Lower leg skin (tissue), 4 donors: ENCODE measurements at regions not wholly inside any gene's neighbourhood (a gene's known extent, or its start where the extent isn't known, plus 50 kb on each side); places are given as distances from the start of the nearest gene placed in this dataset.

Experiments
- DNase-seq, 2 donors: peaks; one replicate each; pipeline ENCODE4 v3.0.0-alpha.2; 2019; ENCODE audit warnings: low spot score in 2 of 2
- H3K4me3 ChIP-seq: fragments of 200-600 bp; sonication (generic); 2 replicates; pipeline ENCODE4 v1.5.1; 2017; ENCODE audit warnings: mild to moderate bottlenecking, low read depth; ENCODE audit not compliant: poor library complexity, severe bottlenecking
- POLR2A ChIP-seq, 2 donors: fragments of 450-650 bp; IDR thresholded peaks; one replicate each; pipeline ENCODE4 v1.6.1; 2016 to 2017; ENCODE audit warnings: antibody characterized with exemption in 2 of 2, mild to moderate bottlenecking in 1 of 2, moderate library complexity in 1 of 2
- WGBS, 2 donors: methylation state at CpG; one replicate each; pipeline ENCODE4 v1.1.5; 2018; 5-methylcytosine and 5-hydroxymethylcytosine counted together
- intact Hi-C: fragments of 100-400 bp; cut with DNase I; formaldehyde crosslinking; loops from one replicate; pipeline ENCODE4 v1.15.0; 2023; ENCODE audit warnings: low total_unique reads
- TF ChIP-seq, protein P1 (sequence below), 3 donors: fragments of 450-650 bp; IDR thresholded peaks; one replicate each; pipeline ENCODE4 v1.5.1; 2016; ENCODE audit warnings: antibody characterized with exemption in 3 of 3, mild to moderate bottlenecking in 3 of 3, moderate library complexity in 2 of 3

DNA sequence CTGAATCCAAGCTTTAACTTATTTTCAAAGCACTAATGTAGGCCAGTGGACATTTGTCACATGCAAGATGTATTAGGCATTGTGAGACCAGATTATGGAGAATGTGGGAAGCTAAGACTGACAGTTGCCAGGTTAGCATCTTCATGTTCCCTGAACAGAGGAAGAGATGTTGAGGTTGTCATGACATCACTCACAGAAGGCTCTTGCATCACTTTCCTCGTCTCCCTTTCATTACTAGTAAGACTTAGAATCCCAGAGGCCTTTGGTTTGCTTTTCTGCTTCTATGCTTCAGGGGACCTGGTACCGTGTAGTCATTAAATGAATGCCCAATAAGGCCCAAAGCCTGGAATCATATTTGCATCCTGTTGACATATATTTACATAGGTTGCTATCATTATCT is 76.4 kb upstream of the RPS23 start:
- 89 to 97% methylated on average over 2 of the region's 2 CpGs for WGBS, 2 donors
- no peak for DNase-seq
- intact Hi-C loops: no loop called here

DNA sequence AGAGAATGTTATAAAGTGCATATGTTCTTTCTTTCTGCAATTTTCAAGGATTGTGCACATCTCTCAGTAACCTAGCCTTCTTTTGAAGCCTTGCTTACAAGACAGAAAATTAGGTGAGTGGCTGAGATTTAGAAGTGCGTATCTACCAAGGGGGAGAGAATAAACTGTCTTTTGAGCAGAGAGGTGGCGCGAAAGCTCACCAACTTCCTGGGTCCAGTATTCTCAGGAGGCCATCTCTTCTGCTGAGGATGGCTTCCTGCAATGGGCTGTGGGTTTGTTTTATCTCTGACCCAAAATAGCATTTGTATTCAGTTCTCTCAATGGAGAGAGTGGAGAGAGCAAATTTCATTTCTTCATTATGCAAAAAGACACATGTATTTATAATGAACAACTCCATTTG is 75.4 kb upstream of the RPS23 start:
- DNase-seq: no peak
- WGBS, 2 donors: 98 to 99% methylated on average over 3 of the region's 3 CpGs
- intact Hi-C loops: no loop called here
- TF ChIP-seq POLR2A (IDR thresholded peaks at IDR 0.05): no peak
- TF ChIP-seq, protein P1, sequence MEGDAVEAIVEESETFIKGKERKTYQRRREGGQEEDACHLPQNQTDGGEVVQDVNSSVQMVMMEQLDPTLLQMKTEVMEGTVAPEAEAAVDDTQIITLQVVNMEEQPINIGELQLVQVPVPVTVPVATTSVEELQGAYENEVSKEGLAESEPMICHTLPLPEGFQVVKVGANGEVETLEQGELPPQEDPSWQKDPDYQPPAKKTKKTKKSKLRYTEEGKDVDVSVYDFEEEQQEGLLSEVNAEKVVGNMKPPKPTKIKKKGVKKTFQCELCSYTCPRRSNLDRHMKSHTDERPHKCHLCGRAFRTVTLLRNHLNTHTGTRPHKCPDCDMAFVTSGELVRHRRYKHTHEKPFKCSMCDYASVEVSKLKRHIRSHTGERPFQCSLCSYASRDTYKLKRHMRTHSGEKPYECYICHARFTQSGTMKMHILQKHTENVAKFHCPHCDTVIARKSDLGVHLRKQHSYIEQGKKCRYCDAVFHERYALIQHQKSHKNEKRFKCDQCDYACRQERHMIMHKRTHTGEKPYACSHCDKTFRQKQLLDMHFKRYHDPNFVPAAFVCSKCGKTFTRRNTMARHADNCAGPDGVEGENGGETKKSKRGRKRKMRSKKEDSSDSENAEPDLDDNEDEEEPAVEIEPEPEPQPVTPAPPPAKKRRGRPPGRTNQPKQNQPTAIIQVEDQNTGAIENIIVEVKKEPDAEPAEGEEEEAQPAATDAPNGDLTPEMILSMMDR (IDR thresholded peaks at IDR 0.05): no peak
- H3K4me3 ChIP-seq: no peak overlapping the region

More for the DNA sequence above, 76.4 kb upstream of the RPS23 start:
- TF ChIP-seq POLR2A (IDR thresholded peaks at IDR 0.05): no peak
- TF ChIP-seq, protein P1 (IDR thresholded peaks at IDR 0.05): no peak
- no peak overlapping the region for H3K4me3 ChIP-seq

DNA sequence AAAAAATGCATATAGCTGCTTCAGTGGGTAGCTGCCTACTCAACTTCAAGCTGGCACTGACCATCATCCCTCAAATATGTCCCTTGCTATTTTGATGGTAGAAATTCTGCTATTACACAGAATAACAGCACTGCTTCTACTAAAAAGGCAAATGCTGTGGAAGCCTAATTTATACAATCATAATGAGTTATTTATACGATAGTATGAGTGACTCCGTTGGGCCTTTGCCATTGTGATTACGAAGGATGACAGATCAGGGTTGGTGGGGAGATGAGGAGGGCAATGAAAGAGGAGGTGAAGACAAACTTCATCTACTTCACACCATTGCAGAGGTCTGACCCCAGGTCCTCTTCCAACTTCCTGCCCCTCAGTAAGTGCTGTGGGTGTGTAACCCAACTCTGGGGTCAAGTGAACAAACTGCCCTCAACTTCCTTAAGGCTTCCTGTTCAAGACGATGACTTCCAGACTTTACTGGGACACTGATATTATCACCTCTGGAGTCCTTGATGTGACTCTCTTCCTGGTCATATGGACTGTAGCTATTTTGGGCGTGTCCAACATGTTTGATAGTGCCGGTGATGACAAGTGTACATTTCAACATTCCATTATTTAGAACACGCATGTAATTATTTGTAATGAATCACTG is 74.1 kb upstream of the RPS23 start:
- TF ChIP-seq, protein P1 (IDR thresholded peaks at IDR 0.05): no peak
- TF ChIP-seq POLR2A (IDR thresholded peaks at IDR 0.05): no peak
- H3K4me3 ChIP-seq: no peak overlapping the region
- DNase-seq: no peak
- intact Hi-C loops: no loop called here
- WGBS, 2 donors: 30 to 44% methylated on average over 7 of the region's 7 CpGs

DNA sequence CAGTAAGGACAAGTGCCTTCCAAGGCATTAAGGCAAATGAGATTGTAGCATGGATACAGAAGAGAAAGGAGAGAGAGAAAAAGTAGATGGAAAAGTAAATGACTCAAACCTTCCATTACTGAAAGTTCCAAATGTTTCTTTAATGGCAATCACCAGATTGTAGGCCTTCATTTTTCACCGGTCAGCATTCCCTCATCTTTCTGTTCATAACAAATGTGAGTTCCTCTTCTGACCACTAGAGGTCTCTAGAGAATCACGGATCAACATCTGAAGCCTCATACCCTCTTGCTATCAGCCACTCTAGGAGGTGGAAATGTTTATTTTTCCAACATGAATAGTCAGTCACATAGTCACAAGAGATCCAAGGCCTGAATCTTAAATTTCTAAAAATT is 73.6 kb upstream of the RPS23 start:
- WGBS, 2 donors: 6% methylated on average over 2 of the region's 2 CpGs
- DNase-seq: no peak
- TF ChIP-seq POLR2A (IDR thresholded peaks at IDR 0.05): no peak
- TF ChIP-seq, protein P1 (IDR thresholded peaks at IDR 0.05): peak in 1 of 3 donors; percentile 79
- intact Hi-C loops: no loop called here
- no peak overlapping the region for H3K4me3 ChIP-seq

DNA sequence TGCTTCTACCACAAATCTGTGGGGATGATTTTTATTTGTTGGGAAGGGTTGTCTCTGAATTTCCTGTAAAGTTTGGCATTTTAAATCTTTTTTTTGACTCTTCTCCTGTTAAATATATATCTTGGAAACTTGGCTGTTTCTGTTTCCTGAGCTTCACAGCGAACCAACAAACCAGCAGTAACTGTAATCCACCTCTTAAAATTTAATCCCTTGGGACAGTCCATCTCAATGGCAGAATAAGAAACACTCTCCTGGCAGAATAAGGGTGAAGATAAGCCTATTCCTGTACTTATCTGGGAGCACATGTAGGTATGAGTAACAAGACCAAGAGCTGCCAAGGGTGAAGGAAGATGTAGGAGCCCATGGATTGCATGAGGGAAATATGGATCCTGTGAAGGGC is 73.1 kb upstream of the RPS23 start:
- TF ChIP-seq, protein P1 (IDR thresholded peaks at IDR 0.05): no peak
- no peak for TF ChIP-seq POLR2A (IDR thresholded peaks at IDR 0.05)
- DNase-seq: no peak
- intact Hi-C loops: no loop called here
- 81 to 83% methylated on average over 1 of the region's 1 CpG for WGBS, 2 donors
- H3K4me3 ChIP-seq: no peak overlapping the region

DNA sequence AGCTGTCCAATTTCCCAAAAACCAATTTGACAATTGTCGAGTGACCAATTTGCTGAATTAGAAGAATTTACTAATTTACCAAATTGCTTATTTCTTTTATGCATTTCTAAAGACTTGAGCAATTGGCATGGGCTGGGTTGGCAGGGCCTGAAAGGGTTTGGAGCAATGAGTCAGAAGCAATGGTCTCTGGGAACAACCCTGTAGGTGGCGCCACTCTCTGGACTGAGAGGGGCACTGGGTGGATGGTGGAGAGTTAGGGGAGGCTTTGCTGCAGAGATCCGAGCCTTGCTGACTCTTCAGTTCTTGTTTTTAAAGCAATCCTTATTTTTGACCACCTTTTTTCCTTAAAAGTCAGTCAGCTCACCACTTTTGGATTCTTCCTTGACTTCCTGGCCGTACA is 71.5 kb upstream of the RPS23 start:
- TF ChIP-seq POLR2A (IDR thresholded peaks at IDR 0.05): no peak
- TF ChIP-seq, protein P1 (IDR thresholded peaks at IDR 0.05): no peak
- DNase-seq: no peak
- 61 to 75% methylated on average over 4 of the region's 4 CpGs for whole genome bisulfite sequencing, 2 donors
- intact Hi-C loops: loop anchor here (5.0 kb wide), 1 partner anchor 1213 kb away; no protein-coding TSS in a partner anchor
- no peak overlapping the region for H3K4me3 ChIP-seq
